ENCODE measurements at regions not wholly inside any gene's neighbourhood (a gene's known extent, or its start where the extent isn't known, plus 50 kb on each side); places are given as distances from the start of the nearest gene placed in this dataset.
"Not testable (repeated sequence)": the region's sequence is repeated elsewhere in the genome, so short reads cannot be mapped to it uniquely, and the experiment has no call there.

DNA sequence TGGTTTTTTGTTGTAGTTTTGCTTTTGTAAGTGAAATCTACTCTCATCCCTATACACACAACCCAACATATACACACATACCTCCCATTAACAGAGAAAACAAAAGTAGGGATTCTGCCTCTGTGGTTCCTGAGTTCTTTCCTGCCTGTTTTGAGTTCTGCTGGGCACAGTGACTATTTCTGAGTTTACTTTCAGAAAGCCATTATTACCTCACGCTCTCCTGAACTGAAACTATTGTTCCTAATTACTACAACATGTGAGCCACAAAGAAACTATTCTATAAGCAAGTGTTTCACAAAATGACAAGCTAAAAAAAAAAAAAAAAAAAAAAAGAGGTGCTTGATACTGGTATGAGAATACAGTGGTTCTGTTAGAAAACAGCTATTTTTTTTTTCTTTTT lies 110.9 kb downstream of the ALG10B start:
- Histone ChIP-seq H3K4me3 (IDR thresholded peaks at IDR 0.05; ENCODE audit: insufficient read depth, low read depth, low read length) (no peak overlapping the region), H3K4me2 (no peak overlapping the region), H3K9ac (no peak overlapping the region), H3K79me2 (ENCODE audit: insufficient read depth, low read depth) (no peaks in the 10 kb centered on the region), H3K27me3 (ENCODE audit: insufficient read depth, low read depth) (no peaks in the 10 kb centered on the region), H4K20me1 (ENCODE audit: insufficient read depth) (no peaks in the 10 kb centered on the region), H3K27ac (no peak overlapping the region), H3K4me1 (ENCODE audit: low read depth, poor library complexity, severe bottlenecking) (no peaks in the 10 kb centered on the region), H2AFZ (ENCODE audit: low read depth) (no peak overlapping the region), H3K36me3 (ENCODE audit: insufficient read depth) (no peaks in the 10 kb centered on the region)
- TF ChIP-seq, protein P1, sequence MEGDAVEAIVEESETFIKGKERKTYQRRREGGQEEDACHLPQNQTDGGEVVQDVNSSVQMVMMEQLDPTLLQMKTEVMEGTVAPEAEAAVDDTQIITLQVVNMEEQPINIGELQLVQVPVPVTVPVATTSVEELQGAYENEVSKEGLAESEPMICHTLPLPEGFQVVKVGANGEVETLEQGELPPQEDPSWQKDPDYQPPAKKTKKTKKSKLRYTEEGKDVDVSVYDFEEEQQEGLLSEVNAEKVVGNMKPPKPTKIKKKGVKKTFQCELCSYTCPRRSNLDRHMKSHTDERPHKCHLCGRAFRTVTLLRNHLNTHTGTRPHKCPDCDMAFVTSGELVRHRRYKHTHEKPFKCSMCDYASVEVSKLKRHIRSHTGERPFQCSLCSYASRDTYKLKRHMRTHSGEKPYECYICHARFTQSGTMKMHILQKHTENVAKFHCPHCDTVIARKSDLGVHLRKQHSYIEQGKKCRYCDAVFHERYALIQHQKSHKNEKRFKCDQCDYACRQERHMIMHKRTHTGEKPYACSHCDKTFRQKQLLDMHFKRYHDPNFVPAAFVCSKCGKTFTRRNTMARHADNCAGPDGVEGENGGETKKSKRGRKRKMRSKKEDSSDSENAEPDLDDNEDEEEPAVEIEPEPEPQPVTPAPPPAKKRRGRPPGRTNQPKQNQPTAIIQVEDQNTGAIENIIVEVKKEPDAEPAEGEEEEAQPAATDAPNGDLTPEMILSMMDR (conservative IDR thresholded peaks at IDR 0.05; ENCODE audit: low read depth, low read length): no peak

DNA sequence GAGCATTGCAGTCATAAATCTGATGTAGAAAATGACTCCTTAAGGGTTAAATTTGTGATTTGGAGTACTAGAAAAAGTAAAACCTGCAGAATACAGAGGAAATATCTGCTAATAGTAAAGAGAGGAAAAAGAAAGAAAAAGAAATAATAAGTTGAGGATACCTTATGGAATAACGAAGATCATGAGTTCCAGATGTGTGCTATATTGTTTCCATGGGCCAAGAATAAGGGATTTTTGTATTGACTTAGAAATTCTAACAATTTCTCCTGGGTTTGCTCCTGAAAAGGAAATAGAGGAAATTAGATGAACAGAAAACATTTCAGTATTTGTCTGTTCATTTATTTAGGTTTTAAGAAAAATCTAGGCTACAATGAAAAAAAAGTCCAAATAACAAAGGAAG lies 115.3 kb downstream of the ALG10B start:
- no peaks in the 10 kb centered on the region for H4K20me1 ChIP-seq (ENCODE audit: insufficient read depth)
- H3K4me1 ChIP-seq (ENCODE audit: low read depth, poor library complexity, severe bottlenecking): no peaks in the 10 kb centered on the region
- no peak overlapping the region for H2AFZ ChIP-seq (ENCODE audit: low read depth)
- H3K36me3 ChIP-seq (ENCODE audit: insufficient read depth): no peaks in the 10 kb centered on the region
- H3K27ac ChIP-seq: no peak overlapping the region
- H3K4me3 ChIP-seq (IDR thresholded peaks at IDR 0.05; ENCODE audit: insufficient read depth, low read depth, low read length): no peak overlapping the region
- TF ChIP-seq, protein P1 (conservative IDR thresholded peaks at IDR 0.05; ENCODE audit: low read depth, low read length): no peak
- H3K27me3 ChIP-seq (ENCODE audit: insufficient read depth, low read depth): no peaks in the 10 kb centered on the region
- H3K4me2 ChIP-seq: no peak overlapping the region
- H3K9ac ChIP-seq: no peak overlapping the region
- no peaks in the 10 kb centered on the region for H3K79me2 ChIP-seq (ENCODE audit: insufficient read depth, low read depth)

DNA sequence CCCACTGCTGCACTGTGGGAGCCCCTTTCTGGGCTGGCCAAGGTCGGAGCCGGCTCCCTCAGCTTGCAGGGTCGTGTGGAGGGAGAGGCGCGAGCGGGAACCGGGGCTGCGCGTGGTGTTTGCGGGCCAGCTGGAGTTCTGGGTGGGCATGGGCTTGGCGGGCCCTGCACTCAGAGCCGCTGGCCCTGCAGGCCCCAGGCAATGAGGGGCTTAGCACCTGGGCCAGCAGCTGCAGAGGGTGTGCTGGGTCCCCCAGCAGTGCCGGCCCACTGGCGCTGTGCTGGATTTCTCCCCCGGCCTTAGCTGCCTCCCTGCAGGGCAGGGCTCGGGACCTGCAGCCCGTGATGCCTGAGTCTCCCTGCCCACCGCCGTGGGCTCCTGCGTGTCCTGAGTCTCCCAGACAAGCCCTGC lies 125.3 kb downstream of the ALG10B start:
- H2AFZ ChIP-seq (ENCODE audit: low read depth); H3K4me1 ChIP-seq (ENCODE audit: low read depth, poor library complexity, severe bottlenecking); H3K79me2 ChIP-seq (ENCODE audit: insufficient read depth, low read depth); H4K20me1 ChIP-seq (ENCODE audit: insufficient read depth); H3K4me2 ChIP-seq; H3K27me3 ChIP-seq (ENCODE audit: insufficient read depth, low read depth); H3K27ac ChIP-seq; H3K4me3 ChIP-seq (IDR thresholded peaks at IDR 0.05; ENCODE audit: insufficient read depth, low read depth, low read length); H3K9ac ChIP-seq; H3K36me3 ChIP-seq (ENCODE audit: insufficient read depth): not testable (repeated sequence)

DNA sequence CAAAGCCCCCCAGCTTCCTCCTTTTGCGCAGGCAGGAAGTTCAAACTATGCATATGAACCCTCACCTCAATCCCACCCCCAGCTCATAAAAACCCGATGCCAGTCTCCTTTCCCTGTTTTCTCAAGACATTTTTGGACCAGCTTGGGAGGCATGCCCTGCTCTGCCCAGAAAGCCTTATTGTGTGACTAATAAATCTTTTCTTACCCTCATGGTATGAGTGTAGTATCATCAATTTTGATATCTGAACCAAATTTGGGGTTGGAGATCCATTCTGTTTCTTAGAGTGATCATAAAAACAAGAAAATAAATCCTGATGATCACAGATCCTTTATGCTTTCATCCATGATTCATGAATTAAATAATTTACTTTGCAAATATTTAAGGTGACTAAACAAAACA lies 128.5 kb downstream of the ALG10B start:
- no peak overlapping the region for H3K4me3 ChIP-seq (IDR thresholded peaks at IDR 0.05; ENCODE audit: insufficient read depth, low read depth, low read length)
- H3K4me2 ChIP-seq: no peak overlapping the region
- no peak overlapping the region for H3K9ac ChIP-seq
- no peaks in the 10 kb centered on the region for H4K20me1 ChIP-seq (ENCODE audit: insufficient read depth)
- H3K36me3 ChIP-seq (ENCODE audit: insufficient read depth): no peaks in the 10 kb centered on the region
- H3K27me3 ChIP-seq (ENCODE audit: insufficient read depth, low read depth): no peaks in the 10 kb centered on the region
- no peak overlapping the region for H3K27ac ChIP-seq
- no peak overlapping the region for H2AFZ ChIP-seq (ENCODE audit: low read depth)
- TF ChIP-seq, protein P1 (conservative IDR thresholded peaks at IDR 0.05; ENCODE audit: low read depth, low read length): no peak
- no peaks in the 10 kb centered on the region for H3K79me2 ChIP-seq (ENCODE audit: insufficient read depth, low read depth)
- H3K4me1 ChIP-seq (ENCODE audit: low read depth, poor library complexity, severe bottlenecking): no peaks in the 10 kb centered on the region

DNA sequence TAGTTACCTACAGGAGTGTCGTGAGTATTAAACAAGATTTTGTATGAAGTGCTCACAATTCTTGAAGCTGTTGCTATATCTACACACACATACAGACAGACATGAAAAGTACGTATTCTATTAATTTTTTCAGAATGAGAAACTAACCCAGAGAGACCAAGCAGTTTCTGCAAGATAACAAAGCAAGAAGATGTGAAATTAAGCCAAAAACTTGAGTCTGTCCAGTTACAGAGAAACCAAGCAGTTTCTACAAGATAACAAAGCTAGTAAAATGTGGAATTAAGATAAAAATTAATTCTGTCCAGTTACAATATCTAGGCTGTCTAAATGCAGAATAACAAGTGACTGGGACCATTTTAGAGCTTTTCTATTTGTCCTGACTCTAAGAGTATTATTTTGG lies 132.4 kb downstream of the ALG10B start:
- TF ChIP-seq, protein P1 (conservative IDR thresholded peaks at IDR 0.05; ENCODE audit: low read depth, low read length): no peak
- no peaks in the 10 kb centered on the region for H3K4me1 ChIP-seq (ENCODE audit: low read depth, poor library complexity, severe bottlenecking)
- no peak overlapping the region for H3K4me2 ChIP-seq

More for the DNA sequence above, 132.4 kb downstream of the ALG10B start:
- Histone ChIP-seq H3K27me3 (ENCODE audit: insufficient read depth, low read depth) (no peaks in the 10 kb centered on the region), H2AFZ (ENCODE audit: low read depth) (no peak overlapping the region), H3K9ac (no peak overlapping the region), H3K27ac (no peak overlapping the region), H4K20me1 (ENCODE audit: insufficient read depth) (no peaks in the 10 kb centered on the region), H3K4me3 (IDR thresholded peaks at IDR 0.05; ENCODE audit: insufficient read depth, low read depth, low read length) (no peak overlapping the region), H3K79me2 (ENCODE audit: insufficient read depth, low read depth) (no peaks in the 10 kb centered on the region), H3K36me3 (ENCODE audit: insufficient read depth) (no peaks in the 10 kb centered on the region)
